C4-2B (cell line): ENCODE measurements at regions not wholly inside any gene's neighbourhood (a gene's known extent, or its start where the extent isn't known, plus 50 kb on each side); places are given as distances from the start of the nearest gene placed in this dataset.

ENCODE experiments used
- CTCF ChIP-seq: fragments of 450-650 bp; conservative IDR thresholded peaks from 2 replicates; pipeline ENCODE4 v1.5.1; 2017; ENCODE audit warnings: mild to moderate bottlenecking
- ZFX ChIP-seq: fragments of 450-650 bp; IDR thresholded peaks from 2 replicates; pipeline ENCODE4 v1.6.1; 2017

DNA sequence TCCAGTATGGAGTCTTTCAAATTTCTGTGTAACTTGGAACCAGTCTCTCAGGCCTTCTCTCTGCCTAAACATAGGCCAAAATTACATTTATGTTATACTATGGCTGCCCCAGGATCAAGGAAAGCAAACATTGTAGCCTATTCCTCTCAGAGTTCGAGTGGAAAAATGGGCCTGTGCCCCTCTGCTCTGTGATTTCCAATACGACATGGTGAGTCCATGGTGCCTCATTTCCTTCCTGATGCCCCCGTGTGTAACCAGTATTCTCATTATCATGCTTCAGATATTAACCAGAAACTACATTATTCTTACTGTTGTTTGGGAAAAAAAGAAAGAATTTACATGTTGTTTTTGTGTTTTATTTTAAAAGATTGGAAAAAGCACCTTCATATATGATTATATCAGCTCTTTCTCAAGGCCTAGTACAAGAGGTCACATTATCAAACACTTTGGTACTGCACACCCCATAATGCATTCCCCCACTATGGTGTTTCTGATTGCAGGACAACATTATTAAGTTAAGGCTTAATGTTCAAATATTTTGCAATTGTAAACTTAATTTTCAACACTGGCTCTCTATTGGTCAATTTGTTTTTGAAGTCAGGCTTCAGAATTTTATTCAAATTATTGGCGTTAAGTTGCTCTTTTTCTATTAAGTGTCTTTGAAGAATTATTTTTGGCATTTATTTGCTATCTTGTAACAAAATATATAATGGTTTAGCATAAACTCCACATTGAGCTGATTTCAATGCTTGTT is 151.8 kb upstream of the SLC27A6 start:
- TF ChIP-seq CTCF: no peak
- TF ChIP-seq ZFX: no peak
